Upper lobe of left lung (tissue), 6 donors: ENCODE measurements at regions not wholly inside any gene's neighbourhood (a gene's known extent, or its start where the extent isn't known, plus 50 kb on each side); places are given as distances from the start of the nearest gene placed in this dataset.
"Not testable (repeated sequence)": the region's sequence is repeated elsewhere in the genome, so short reads cannot be mapped to it uniquely, and the experiment has no call there.

Source experiments
- ATAC-seq, 2 donors: fragments of 200-7000 bp; cut with Tn5 transposase; one replicate each; pipeline ENCODE4 v1.9.1; 2022; ENCODE audit warnings: mild to moderate bottlenecking in 2 of 2, moderate library complexity in 2 of 2; ENCODE audit not compliant: low FRiP score in 2 of 2
- DNase-seq, 2 donors: peaks; one replicate each; pipeline ENCODE4 v3.0.0-alpha.2; 2019 to 2020
- H3K27ac ChIP-seq, 4 donors: fragments of 200-600 bp; sonication (generic); one replicate each; pipeline ENCODE4 v1.5.1; 2016 to 2019
- H3K27me3 ChIP-seq, 4 donors: fragments of 200-600 bp; sonication (generic); one replicate each; pipeline ENCODE4 v1.5.1; 2017 to 2019
- H3K36me3 ChIP-seq, 4 donors: fragments of 200-600 bp; sonication (generic); one replicate each; pipeline ENCODE4 v1.5.1; 2016 to 2019
- H3K4me1 ChIP-seq, 4 donors: fragments of 200-600 bp; sonication (generic); one replicate each; pipeline ENCODE4 v1.5.1; 2018 to 2019
- H3K4me3 ChIP-seq, 4 donors: fragments of 200-600 bp; sonication (generic); one replicate each; pipeline ENCODE4 v1.5.1; 2017 to 2019; ENCODE audit warnings: mild to moderate bottlenecking in 2 of 4, moderate library complexity in 1 of 4
- H3K9me3 ChIP-seq, 4 donors: fragments of 200-600 bp; sonication (generic); one replicate each; pipeline ENCODE4 v1.5.1; 2018 to 2019
- CTCF ChIP-seq, 6 experiments: fragments of 450-650 bp in 4 of 6; fragments of 200-600 bp in 2 of 6; sonication (generic) in 2 of 6; IDR thresholded peaks; one replicate each; pipeline ENCODE4 v1.5.1; 2016 to 2019; ENCODE audit warnings: antibody characterized with exemption in 6 of 6
- EP300 ChIP-seq, 4 donors: sonication (generic); formaldehyde crosslinking; IDR thresholded peaks; one replicate each; pipeline ENCODE4 v1.5.1; 2017; ENCODE audit warnings: antibody characterized with exemption in 4 of 4, control low read depth in 2 of 4
- POLR2A ChIP-seq, 4 donors: fragments of 450-650 bp; IDR thresholded peaks; one replicate each; pipeline ENCODE4 v1.5.1; 2016 to 2017; ENCODE audit warnings: antibody characterized with exemption in 4 of 4, mild to moderate bottlenecking in 2 of 4
- POLR2AphosphoS5 ChIP-seq, 2 donors: sonication (generic); formaldehyde crosslinking; IDR thresholded peaks; one replicate each; pipeline ENCODE4 v1.5.1; 2017; ENCODE audit warnings: antibody characterized with exemption in 2 of 2
- WGBS, 2 donors: methylation state at CpG; one replicate each; pipeline ENCODE4 v1.1.5; 2017 to 2018; 5-methylcytosine and 5-hydroxymethylcytosine counted together
- small RNA-seq, 4 donors: library from RNA; depleted of rRNA; stranded (forward); fragments of <200 nt; gene quantifications; one replicate each; pipeline ENCODE3, GENCODE V24; 2016
- donor health status: DM: no; HTN: no; CAD: no; lungs with moderate emphysema.
- donor health status: DM: no; HTN: yes; CAD: no; lungs with severe emphysema.

- ATAC-seq = no peak
- peaks cover 0 to 19% (median 0%) of the 10 kb centered on the region in 4 donors for H3K9me3 ChIP-seq
- H3K27me3 ChIP-seq = no peaks in the 10 kb centered on the region
- no peaks in the 10 kb centered on the region for H3K36me3 ChIP-seq
- WGBS, 2 donors = 82% methylated on average over 3 of the region's 3 CpGs; no CpG with 5 or more reads in 1 of the 2 donors
- no peak overlapping the region for H3K4me3 ChIP-seq
- no peak overlapping the region for H3K27ac ChIP-seq
- no peaks in the 10 kb centered on the region for H3K4me1 ChIP-seq
- no peak for DNase-seq
- TF ChIP-seq POLR2A (IDR thresholded peaks at IDR 0.05) (no peak), POLR2AphosphoS5 (IDR thresholded peaks at IDR 0.05) (no peak), EP300 (IDR thresholded peaks at IDR 0.05) (no peak), CTCF (IDR thresholded peaks at IDR 0.05) (no peak)
Measured at GRCh38 chrX:76617020-76617419, 189.5 kb downstream of the MAGEE1 start.

GRCh38 chrX:76643590-76643989 is 216.1 kb downstream of the MAGEE1 start:
- WGBS, 2 donors = 18% methylated on average over 2 of the region's 2 CpGs; no CpG with 5 or more reads in 1 of the 2 donors
- DNase-seq (no peak), ATAC-seq (no peak)
- TF ChIP-seq POLR2AphosphoS5 (IDR thresholded peaks at IDR 0.05) = no peak
- Histone ChIP-seq H3K36me3 (no peaks in the 10 kb centered on the region), H3K4me3 (no peak overlapping the region), H3K27ac (no peak overlapping the region), H3K9me3 (peaks cover 0 to 12% (median 0%) of the 10 kb centered on the region in 4 donors), H3K27me3 (no peaks in the 10 kb centered on the region), H3K4me1 (no peaks in the 10 kb centered on the region)

- not testable (repeated sequence) for H3K36me3 ChIP-seq
Measured at GRCh38 chrX:76651369-76651768, 223.9 kb downstream of the MAGEE1 start.

GRCh38 chrX:76657499-76657898 is 230.0 kb downstream of the MAGEE1 start:
- H3K9me3 ChIP-seq = peaks cover 0 to 9% (median 0%) of the 10 kb centered on the region in 4 donors
- DNase-seq = no peak
- no peaks in the 10 kb centered on the region for H3K36me3 ChIP-seq
- no peaks in the 10 kb centered on the region for H3K4me1 ChIP-seq
- H3K27ac ChIP-seq = no peak overlapping the region
- no peak for TF ChIP-seq CTCF (IDR thresholded peaks at IDR 0.05)
- TF ChIP-seq EP300 (IDR thresholded peaks at IDR 0.05) = no peak
- no peak for TF ChIP-seq POLR2AphosphoS5 (IDR thresholded peaks at IDR 0.05)
- TF ChIP-seq POLR2A (IDR thresholded peaks at IDR 0.05) = no peak
- H3K27me3 ChIP-seq = no peaks in the 10 kb centered on the region
- H3K4me3 ChIP-seq = no peak overlapping the region
- ATAC-seq = no peak

More at GRCh38 chrX:76651369-76651768, 223.9 kb downstream of the MAGEE1 start:
- H3K4me1 ChIP-seq, H3K9me3 ChIP-seq, H3K27me3 ChIP-seq, H3K27ac ChIP-seq, ATAC-seq, H3K4me3 ChIP-seq, DNase-seq: not testable (repeated sequence)
- 38 to 70% methylated on average over 3 of the region's 3 CpGs for WGBS, 2 donors

Small RNAs in the stretch of these regions (small RNA-seq; reads per million reads assigned to genes)
- gene RNA5SP508 = 0 to 0.44 (median 0) reads per million in 4 donors
